Large intestine (tissue), 3 donors: ENCODE measurements at regions not wholly inside any gene's neighbourhood (a gene's known extent, or its start where the extent isn't known, plus 50 kb on each side); places are given as distances from the start of the nearest gene placed in this dataset.

Experiments used
- DNase-seq, 2 donors: peaks; one replicate each; pipeline versions ENCODE4 v3.0.0 to v3.0.0-alpha.2; 2013
- H3K27ac ChIP-seq: one replicate; pipeline ENCODE4 v1.5.1; 2013; ENCODE audit warnings: low read length
- H3K27me3 ChIP-seq: 2 replicates; pipeline ENCODE4 v1.6.1; 2013; ENCODE audit warnings: low read length; ENCODE audit not compliant: control insufficient read depth, insufficient read depth
- H3K36me3 ChIP-seq: 2 replicates; pipeline ENCODE4 v1.6.1; 2013; ENCODE audit warnings: low read length; ENCODE audit not compliant: control insufficient read depth, insufficient read depth
- H3K4me1 ChIP-seq: one replicate; pipeline ENCODE4 v1.6.1; 2013; ENCODE audit warnings: low read length; ENCODE audit not compliant: control insufficient read depth, insufficient read depth
- H3K4me3 ChIP-seq: one replicate; pipeline ENCODE4 v1.5.1; 2013; ENCODE audit warnings: low read length
- H3K9me3 ChIP-seq: one replicate; pipeline ENCODE4 v1.6.1; 2013; ENCODE audit warnings: mild to moderate bottlenecking, low read depth, low read length, moderate library complexity; ENCODE audit not compliant: control insufficient read depth
- WGBS: methylation state at CpG from one replicate; pipeline ENCODE4 v1.1.5; 2013; ENCODE audit warnings: low lambda C conversion rate; ENCODE audit not compliant: insufficient coverage; 5-methylcytosine and 5-hydroxymethylcytosine counted together

DNA sequence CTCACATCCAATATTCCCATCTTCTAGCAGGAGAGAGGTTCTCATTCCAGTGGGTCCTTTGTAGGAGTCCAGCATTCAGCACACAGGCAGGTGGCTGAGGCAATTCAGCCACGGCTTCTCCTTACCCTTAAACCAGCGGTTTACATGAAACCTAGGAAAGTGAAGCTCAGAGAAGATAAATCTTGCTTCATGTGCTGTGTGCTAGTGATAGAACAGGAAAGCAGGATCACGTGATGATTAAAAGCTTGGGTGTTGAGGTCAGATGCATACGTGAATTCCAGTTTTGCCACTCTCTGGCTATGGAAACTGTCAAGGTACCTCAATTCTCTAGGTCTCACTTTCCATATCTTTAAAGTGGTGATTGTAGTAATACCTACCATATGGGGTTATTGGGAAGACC, 331.6 kb downstream of the INSC start:
- H3K9me3 ChIP-seq, result no peaks in the 10 kb centered on the region
- WGBS, result no CpG with 5 or more reads among the region's 4 CpGs
- H3K27ac ChIP-seq, result no peak overlapping the region
- DNase-seq, result no peak
- H3K36me3 ChIP-seq, result no peaks in the 10 kb centered on the region
- H3K4me3 ChIP-seq, result no peak overlapping the region
- H3K4me1 ChIP-seq, result no peaks in the 10 kb centered on the region
- H3K27me3 ChIP-seq, result no peaks in the 10 kb centered on the region

GRCh38 chr11:15446929-15447328, 332.2 kb downstream of the INSC start:
- Histone ChIP-seq H3K4me1 (no peaks in the 10 kb centered on the region), H3K27ac (no peak overlapping the region), H3K36me3 (no peaks in the 10 kb centered on the region), H3K27me3 (no peaks in the 10 kb centered on the region), H3K4me3 (no peak overlapping the region), H3K9me3 (no peaks in the 10 kb centered on the region)
- DNase-seq, result no peak
- WGBS, result no CpG with 5 or more reads among the region's 3 CpGs

- H3K27me3 ChIP-seq, result no peaks in the 10 kb centered on the region
Measured at GRCh38 chr11:15451713-15452112, 337.0 kb downstream of the INSC start.

GRCh38 chr11:15453211-15453765, 338.6 kb downstream of the INSC start:
- H3K4me3 ChIP-seq, result no peak overlapping the region
- no peaks in the 10 kb centered on the region for H3K4me1 ChIP-seq
- WGBS, result 100% methylated on average over 1 of the region's 2 CpGs
- no peak overlapping the region for H3K27ac ChIP-seq
- no peaks in the 10 kb centered on the region for H3K27me3 ChIP-seq
- H3K9me3 ChIP-seq, result no peaks in the 10 kb centered on the region
- no peak for DNase-seq
- no peaks in the 10 kb centered on the region for H3K36me3 ChIP-seq

More at GRCh38 chr11:15451713-15452112, 337.0 kb downstream of the INSC start:
- H3K36me3 ChIP-seq, result no peaks in the 10 kb centered on the region
- H3K4me1 ChIP-seq, result no peaks in the 10 kb centered on the region
- no peak for DNase-seq
- no peak overlapping the region for H3K27ac ChIP-seq
- H3K4me3 ChIP-seq, result no peak overlapping the region
- WGBS, result no CpG with 5 or more reads among the region's 2 CpGs
- H3K9me3 ChIP-seq, result no peaks in the 10 kb centered on the region

DNA sequence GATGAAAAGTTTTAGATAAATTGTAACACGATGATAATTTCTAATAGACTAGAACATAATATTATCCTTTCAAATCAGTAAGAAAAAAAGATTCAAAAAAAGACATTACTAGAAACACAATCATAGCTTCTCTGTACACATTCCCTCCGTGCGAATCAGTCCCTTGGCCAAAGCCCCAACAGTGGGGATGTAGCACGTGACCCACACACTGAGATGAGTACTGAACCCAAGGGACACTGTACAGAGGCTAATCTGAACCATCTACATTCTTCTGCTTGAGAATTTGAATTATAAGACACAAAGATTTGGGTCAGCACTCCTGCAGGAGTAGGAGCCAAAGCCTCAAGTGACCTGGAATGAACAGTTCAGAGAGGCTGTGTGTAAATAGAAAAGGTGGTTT, 353.7 kb downstream of the INSC start:
- Histone ChIP-seq H3K27me3 (no peaks in the 10 kb centered on the region), H3K36me3 (no peaks in the 10 kb centered on the region), H3K27ac (no peak overlapping the region), H3K9me3 (no peaks in the 10 kb centered on the region), H3K4me1 (peaks cover 18% of the 10 kb centered on the region), H3K4me3 (no peak overlapping the region)
- WGBS, result 80% methylated on average over 1 of the region's 4 CpGs
- no peak for DNase-seq

GRCh38 chr11:15471048-15471894, 356.5 kb downstream of the INSC start:
- Histone ChIP-seq H3K27me3 (no peaks in the 10 kb centered on the region), H3K4me1 (peaks cover 26% of the 10 kb centered on the region), H3K9me3 (no peaks in the 10 kb centered on the region), H3K27ac (peak overlapping the region; percentile 85), H3K36me3 (no peaks in the 10 kb centered on the region), H3K4me3 (no peak overlapping the region)
- peak; percentile 79 to 94 for DNase-seq
- WGBS, result 20% methylated on average over 1 of the region's 7 CpGs

DNA sequence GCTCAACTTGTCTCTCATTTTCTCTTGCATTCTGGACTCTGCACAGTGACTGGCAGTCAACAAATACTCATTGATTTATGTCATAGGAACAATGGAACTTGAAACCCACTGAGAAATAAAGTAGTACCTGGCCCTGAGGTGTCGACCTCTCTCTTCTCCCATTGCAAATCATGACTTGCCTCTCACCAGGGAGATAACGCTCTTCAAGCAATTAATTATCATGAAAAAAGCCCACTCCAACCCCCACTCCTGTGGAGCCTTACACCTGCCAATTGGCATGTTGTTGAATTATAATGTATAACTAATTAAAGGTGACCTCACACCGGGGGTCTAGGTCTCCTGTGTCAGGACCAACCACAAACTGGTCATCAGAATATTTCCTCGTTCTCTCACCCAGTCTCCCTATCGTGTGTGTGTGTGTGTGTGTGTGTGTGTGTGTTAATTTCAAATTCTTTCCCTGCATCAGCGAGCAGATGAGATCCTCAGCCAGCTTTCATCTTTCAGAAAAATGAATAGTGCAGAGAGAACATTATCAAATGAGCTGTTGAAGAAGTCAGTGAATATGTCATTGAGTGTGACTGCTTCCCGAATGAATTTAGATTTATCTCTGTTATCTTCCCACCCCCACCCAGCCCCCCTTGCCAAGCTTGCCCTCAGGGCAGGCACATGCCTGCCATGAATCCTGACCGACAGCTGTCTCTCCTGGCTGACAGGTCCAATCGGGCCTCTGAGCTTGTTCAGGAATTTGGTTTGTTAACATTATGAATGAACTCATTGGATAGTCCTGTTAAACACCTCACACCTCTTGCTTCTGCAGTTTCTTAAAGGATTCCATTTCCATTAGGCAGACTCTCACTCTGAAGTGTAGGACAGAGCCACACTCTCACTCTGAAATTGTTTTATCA, 357.4 kb downstream of the INSC start:
- no peaks in the 10 kb centered on the region for H3K27me3 ChIP-seq
- no peaks in the 10 kb centered on the region for H3K9me3 ChIP-seq
- WGBS, result no CpG with 5 or more reads among the region's 9 CpGs
- H3K36me3 ChIP-seq, result no peaks in the 10 kb centered on the region
- peaks cover 26% of the 10 kb centered on the region for H3K4me1 ChIP-seq
- DNase-seq, result peak in 1 of 2 donors; percentile 46
- peak overlapping the region; percentile 85 for H3K27ac ChIP-seq
- no peak overlapping the region for H3K4me3 ChIP-seq

DNA sequence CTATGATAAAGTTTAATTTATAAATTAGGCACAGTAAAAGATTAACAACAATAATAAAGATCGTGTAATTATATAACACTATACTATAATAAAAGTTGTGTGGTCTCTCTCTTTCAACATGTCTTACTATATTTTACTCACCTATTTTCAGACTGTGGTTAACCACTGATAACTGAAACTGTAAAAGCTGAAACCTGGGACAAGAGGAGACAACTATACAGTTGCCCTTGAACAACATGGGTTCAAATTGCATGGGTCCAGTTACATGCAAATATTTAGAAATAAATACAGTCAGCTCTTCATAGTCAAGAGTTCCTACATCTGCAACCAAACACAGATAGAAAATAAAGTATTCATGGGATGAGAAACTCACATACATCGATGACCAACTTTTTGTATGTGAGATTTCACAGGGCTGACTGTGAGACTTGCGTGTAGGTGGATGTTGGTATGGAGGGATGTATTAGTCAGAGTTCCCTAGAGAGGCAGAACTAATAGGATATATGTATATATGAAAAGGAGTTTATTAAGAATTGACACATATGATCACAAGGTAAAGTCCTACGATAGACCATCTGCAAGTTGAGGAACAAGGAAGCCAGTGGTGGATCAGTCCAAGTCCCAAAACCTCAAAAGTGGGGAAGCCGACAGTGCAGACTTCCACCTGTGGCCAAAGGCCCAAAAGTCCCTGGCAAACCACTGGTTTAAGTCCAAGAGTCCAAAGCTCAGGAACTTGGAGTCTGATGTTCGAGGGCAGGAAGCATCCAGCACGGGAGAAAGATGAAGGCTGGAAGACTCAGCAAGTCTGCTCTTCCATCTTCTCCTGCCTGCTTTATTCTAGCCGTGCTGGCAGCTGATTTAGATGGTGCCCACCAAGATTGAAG, 359.5 kb downstream of the INSC start:
- Histone ChIP-seq H3K27me3 (no peaks in the 10 kb centered on the region), H3K9me3 (no peaks in the 10 kb centered on the region), H3K4me1 (peaks cover 26% of the 10 kb centered on the region), H3K4me3 (no peak overlapping the region), H3K36me3 (no peaks in the 10 kb centered on the region), H3K27ac (peak overlapping the region; percentile 85)
- no peak for DNase-seq
- WGBS, result no CpG with 5 or more reads among the region's 8 CpGs

DNA sequence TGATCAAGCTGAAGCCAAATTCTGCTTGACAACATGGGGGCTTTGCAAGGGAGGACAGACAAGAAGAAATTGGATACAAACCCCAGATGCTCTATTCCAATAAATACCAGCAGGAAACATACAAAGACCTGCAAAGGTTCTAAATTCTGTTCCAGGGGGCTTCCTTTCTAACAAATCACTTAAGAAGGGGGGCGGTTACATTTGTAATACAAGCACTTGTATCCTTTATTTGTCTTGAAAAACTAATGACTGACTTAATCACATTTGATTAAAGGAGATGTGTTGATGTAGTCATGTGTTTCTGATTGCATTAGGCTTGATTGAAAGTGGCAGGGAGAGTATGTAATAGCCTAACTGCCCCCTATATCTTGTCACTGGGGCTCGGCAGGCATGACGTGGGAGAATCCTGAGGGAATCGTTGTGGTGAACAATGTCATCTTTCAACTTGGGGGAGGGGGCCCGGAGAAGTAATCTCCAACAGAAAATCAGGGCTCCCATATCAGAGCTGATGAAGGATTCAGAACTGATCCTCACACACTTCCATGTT, 361.7 kb downstream of the INSC start:
- Histone ChIP-seq H3K27me3 (no peaks in the 10 kb centered on the region), H3K36me3 (no peaks in the 10 kb centered on the region), H3K27ac (no peak overlapping the region), H3K4me1 (peaks cover 23% of the 10 kb centered on the region), H3K9me3 (no peaks in the 10 kb centered on the region), H3K4me3 (no peak overlapping the region)
- no CpG with 5 or more reads among the region's 5 CpGs for WGBS
- DNase-seq, result no peak
